ENCODE measurements at regions not wholly inside any gene's neighbourhood (a gene's known extent, or its start where the extent isn't known, plus 50 kb on each side); places are given as distances from the start of the nearest gene placed in this dataset.

GRCh38 chr13:29922281-29922821 is 71.9 kb upstream of the UBL3 start:
- no peak overlapping the region for H3K4me3 ChIP-seq (ENCODE audit: low read depth, low read length)
- TF ChIP-seq, protein P1, sequence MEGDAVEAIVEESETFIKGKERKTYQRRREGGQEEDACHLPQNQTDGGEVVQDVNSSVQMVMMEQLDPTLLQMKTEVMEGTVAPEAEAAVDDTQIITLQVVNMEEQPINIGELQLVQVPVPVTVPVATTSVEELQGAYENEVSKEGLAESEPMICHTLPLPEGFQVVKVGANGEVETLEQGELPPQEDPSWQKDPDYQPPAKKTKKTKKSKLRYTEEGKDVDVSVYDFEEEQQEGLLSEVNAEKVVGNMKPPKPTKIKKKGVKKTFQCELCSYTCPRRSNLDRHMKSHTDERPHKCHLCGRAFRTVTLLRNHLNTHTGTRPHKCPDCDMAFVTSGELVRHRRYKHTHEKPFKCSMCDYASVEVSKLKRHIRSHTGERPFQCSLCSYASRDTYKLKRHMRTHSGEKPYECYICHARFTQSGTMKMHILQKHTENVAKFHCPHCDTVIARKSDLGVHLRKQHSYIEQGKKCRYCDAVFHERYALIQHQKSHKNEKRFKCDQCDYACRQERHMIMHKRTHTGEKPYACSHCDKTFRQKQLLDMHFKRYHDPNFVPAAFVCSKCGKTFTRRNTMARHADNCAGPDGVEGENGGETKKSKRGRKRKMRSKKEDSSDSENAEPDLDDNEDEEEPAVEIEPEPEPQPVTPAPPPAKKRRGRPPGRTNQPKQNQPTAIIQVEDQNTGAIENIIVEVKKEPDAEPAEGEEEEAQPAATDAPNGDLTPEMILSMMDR (IDR thresholded peaks at IDR 0.05; ENCODE audit: insufficient read depth, low read depth, low read length, missing control alignments), result no peak
- DNase-seq (ENCODE audit: low read depth), result no peak

DNA sequence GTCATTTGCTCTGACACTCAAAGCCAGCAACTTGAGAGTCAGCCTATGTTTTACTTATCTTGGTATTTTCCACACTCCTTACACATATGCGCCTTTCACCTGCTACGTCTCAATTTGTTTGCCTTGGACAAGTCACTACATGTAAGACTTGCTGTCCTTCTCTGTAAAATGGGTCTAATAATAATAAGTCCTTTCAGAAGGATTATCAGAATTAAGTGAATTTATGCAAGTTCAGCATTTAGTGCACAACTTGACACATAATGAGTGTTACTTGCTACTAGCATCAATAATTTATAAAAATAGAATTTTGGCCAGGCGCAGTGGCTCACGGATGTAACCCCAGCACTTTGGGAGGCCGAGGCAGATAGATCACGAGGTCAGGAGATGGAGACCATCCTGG is 71.1 kb upstream of the UBL3 start:
- no peak for DNase-seq (ENCODE audit: low read depth)
- no peak overlapping the region for H3K4me3 ChIP-seq (ENCODE audit: low read depth, low read length)
- TF ChIP-seq, protein P1 (IDR thresholded peaks at IDR 0.05; ENCODE audit: insufficient read depth, low read depth, low read length, missing control alignments), result no peak

GRCh38 chr13:29920025-29920643 is 69.7 kb upstream of the UBL3 start:
- H3K4me3 ChIP-seq (ENCODE audit: low read depth, low read length), result no peak overlapping the region
- no peak for DNase-seq (ENCODE audit: low read depth)
- TF ChIP-seq, protein P1 (IDR thresholded peaks at IDR 0.05; ENCODE audit: insufficient read depth, low read depth, low read length, missing control alignments), result no peak

GRCh38 chr13:29918845-29919244 is 68.4 kb upstream of the UBL3 start:
- DNase-seq (ENCODE audit: low read depth), result no peak

DNA sequence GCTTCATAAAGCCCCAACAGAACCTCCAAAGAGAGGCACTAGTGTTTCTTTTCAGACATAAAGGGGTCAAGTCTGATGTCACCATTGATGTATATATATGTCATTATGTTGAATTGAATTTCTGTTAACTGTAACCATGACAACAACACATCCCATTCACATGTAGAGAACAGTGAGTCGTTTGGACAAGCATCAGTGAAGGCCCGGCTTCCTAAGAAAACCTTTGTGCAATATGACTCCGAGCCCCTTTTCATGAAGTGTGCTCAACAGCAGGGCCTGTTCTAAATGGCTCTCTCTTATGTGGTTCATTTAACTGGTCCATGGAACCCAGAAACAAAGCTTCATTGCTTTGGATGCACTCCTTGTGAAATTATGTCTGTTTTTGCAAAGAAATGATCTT is 67.2 kb upstream of the UBL3 start:
- TF ChIP-seq, protein P1 (IDR thresholded peaks at IDR 0.05; ENCODE audit: insufficient read depth, low read depth, low read length, missing control alignments), result no peak
- DNase-seq (ENCODE audit: low read depth), result no peak
- no peak overlapping the region for H3K4me3 ChIP-seq (ENCODE audit: low read depth, low read length)

More at GRCh38 chr13:29918845-29919244, 68.4 kb upstream of the UBL3 start:
- H3K4me3 ChIP-seq (ENCODE audit: low read depth, low read length), result no peak overlapping the region
- TF ChIP-seq, protein P1 (IDR thresholded peaks at IDR 0.05; ENCODE audit: insufficient read depth, low read depth, low read length, missing control alignments), result no peak

GRCh38 chr13:29914581-29914980 is 64.2 kb upstream of the UBL3 start:
- DNase-seq (ENCODE audit: low read depth), result no peak

More at GRCh38 chr13:29914581-29914980, 64.2 kb upstream of the UBL3 start:
- H3K4me3 ChIP-seq (ENCODE audit: low read depth, low read length), result no peak overlapping the region
- TF ChIP-seq, protein P1 (IDR thresholded peaks at IDR 0.05; ENCODE audit: insufficient read depth, low read depth, low read length, missing control alignments), result no peak

Data from GM12865 (cell line).